DOHH2 (cell line): ENCODE measurements at regions not wholly inside any gene's neighbourhood (a gene's known extent, or its start where the extent isn't known, plus 50 kb on each side); places are given as distances from the start of the nearest gene placed in this dataset.

ENCODE experiments used
- H3F3A ChIP-seq: fragments of 200-600 bp; sonication (generic), shearing (Covaris generic); 2 replicates; pipeline ENCODE4 v1.6.0; 2016; ENCODE audit warnings: antibody characterized with exemption, mild to moderate bottlenecking; ENCODE audit not compliant: control insufficient read depth, insufficient read depth
- H3K27ac ChIP-seq: fragments of 200-600 bp; sonication (generic); 2 replicates; pipeline ENCODE4 v1.5.1; 2014; ENCODE audit warnings: low read depth, mild to moderate bottlenecking, low read length, moderate library complexity
- H3K27me3 ChIP-seq: fragments of 200-600 bp; sonication (generic); 2 replicates; pipeline ENCODE4 v1.6.1; 2014; ENCODE audit warnings: mild to moderate bottlenecking, low read length, mixed read lengths; ENCODE audit not compliant: control insufficient read depth
- H3K36me3 ChIP-seq: fragments of 200-600 bp; sonication (generic); 2 replicates; pipeline ENCODE4 v1.6.1; 2014; ENCODE audit warnings: mild to moderate bottlenecking, low read length, moderate library complexity, mixed read lengths; ENCODE audit not compliant: control insufficient read depth
- H3K4me1 ChIP-seq: fragments of 200-600 bp; sonication (generic); 2 replicates; pipeline ENCODE4 v1.6.1; 2014; ENCODE audit warnings: mild to moderate bottlenecking, low read length, mixed read lengths; ENCODE audit not compliant: control insufficient read depth
- H3K4me2 ChIP-seq: fragments of 200-600 bp; sonication (generic); 2 replicates; pipeline ENCODE4 v1.6.0; 2014; ENCODE audit warnings: mild to moderate bottlenecking, low read length, moderate library complexity
- H3K4me3 ChIP-seq: fragments of 200-600 bp; sonication (generic); 2 replicates; pipeline ENCODE4 v1.5.1; 2014; ENCODE audit warnings: mild to moderate bottlenecking, low read length, mixed read lengths
- H3K79me2 ChIP-seq: fragments of 200-600 bp; sonication (generic); 2 replicates; pipeline ENCODE4 v1.6.1; 2014; ENCODE audit warnings: mild to moderate bottlenecking, low read length, mixed read lengths; ENCODE audit not compliant: control insufficient read depth
- H3K9me2 ChIP-seq: fragments of 200-600 bp; sonication (generic); replicated peaks from 2 replicates; pipeline ENCODE4 v1.6.1; 2014; ENCODE audit warnings: mild to moderate bottlenecking, low read length, mixed read lengths; ENCODE audit not compliant: control insufficient read depth
- H3K9me3 ChIP-seq: fragments of 200-600 bp; sonication (generic); 2 replicates; pipeline ENCODE4 v1.6.1; 2014; ENCODE audit warnings: antibody characterized with exemption, low read length, mixed read lengths; ENCODE audit not compliant: control insufficient read depth, insufficient read depth
- H4K20me1 ChIP-seq: fragments of 200-600 bp; sonication (generic); 2 replicates; pipeline ENCODE4 v1.6.0; 2014; ENCODE audit warnings: low read depth, mild to moderate bottlenecking, antibody characterized with exemption, low read length, moderate library complexity; ENCODE audit not compliant: control insufficient read depth, insufficient read depth
- EZH2phosphoT487 ChIP-seq: fragments of 200-600 bp; sonication (generic); IDR thresholded peaks from 2 replicates; pipeline ENCODE4 v1.6.1; 2017; ENCODE audit warnings: borderline replicate concordance, mild to moderate bottlenecking, antibody characterized with exemption, low read length, moderate library complexity, mixed read lengths
- TF ChIP-seq, protein P1 (sequence below): fragments of 200-600 bp; sonication (generic); IDR thresholded peaks from one replicate; pipeline ENCODE4 v1.5.1; 2014; ENCODE audit warnings: antibody characterized with exemption, mild to moderate bottlenecking, low read depth, low read length; ENCODE audit not compliant: poor library complexity, severe bottlenecking

GRCh38 chr1:221234791-221235190 lies 355.5 kb downstream of the HLX start:
- no peak for TF ChIP-seq EZH2phosphoT487
- TF ChIP-seq, protein P1, sequence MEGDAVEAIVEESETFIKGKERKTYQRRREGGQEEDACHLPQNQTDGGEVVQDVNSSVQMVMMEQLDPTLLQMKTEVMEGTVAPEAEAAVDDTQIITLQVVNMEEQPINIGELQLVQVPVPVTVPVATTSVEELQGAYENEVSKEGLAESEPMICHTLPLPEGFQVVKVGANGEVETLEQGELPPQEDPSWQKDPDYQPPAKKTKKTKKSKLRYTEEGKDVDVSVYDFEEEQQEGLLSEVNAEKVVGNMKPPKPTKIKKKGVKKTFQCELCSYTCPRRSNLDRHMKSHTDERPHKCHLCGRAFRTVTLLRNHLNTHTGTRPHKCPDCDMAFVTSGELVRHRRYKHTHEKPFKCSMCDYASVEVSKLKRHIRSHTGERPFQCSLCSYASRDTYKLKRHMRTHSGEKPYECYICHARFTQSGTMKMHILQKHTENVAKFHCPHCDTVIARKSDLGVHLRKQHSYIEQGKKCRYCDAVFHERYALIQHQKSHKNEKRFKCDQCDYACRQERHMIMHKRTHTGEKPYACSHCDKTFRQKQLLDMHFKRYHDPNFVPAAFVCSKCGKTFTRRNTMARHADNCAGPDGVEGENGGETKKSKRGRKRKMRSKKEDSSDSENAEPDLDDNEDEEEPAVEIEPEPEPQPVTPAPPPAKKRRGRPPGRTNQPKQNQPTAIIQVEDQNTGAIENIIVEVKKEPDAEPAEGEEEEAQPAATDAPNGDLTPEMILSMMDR = no peak
- Histone ChIP-seq H4K20me1 (no peaks in the 10 kb centered on the region), H3K27me3 (no peaks in the 10 kb centered on the region; the same call in 1 of the 2 replicates), H3K4me2 (no peak overlapping the region), H3K4me1 (no peaks in the 10 kb centered on the region), H3K4me3 (no peak overlapping the region), H3F3A (no peaks in the 10 kb centered on the region), H3K9me2 (no peaks in the 10 kb centered on the region), H3K36me3 (no peaks in the 10 kb centered on the region), H3K79me2 (no peaks in the 10 kb centered on the region), H3K27ac (no peak overlapping the region), H3K9me3 (no peaks in the 10 kb centered on the region)

- Histone ChIP-seq H3F3A (no peaks in the 10 kb centered on the region), H3K4me3 (no peak overlapping the region), H3K27me3 (peaks cover 3% of the 10 kb centered on the region), H3K36me3 (no peaks in the 10 kb centered on the region), H3K27ac (no peak overlapping the region), H3K9me2 (no peaks in the 10 kb centered on the region), H3K4me1 (no peaks in the 10 kb centered on the region), H3K9me3 (no peaks in the 10 kb centered on the region), H4K20me1 (no peaks in the 10 kb centered on the region), H3K4me2 (no peak overlapping the region), H3K79me2 (no peaks in the 10 kb centered on the region)
- no peak for TF ChIP-seq EZH2phosphoT487
- TF ChIP-seq, protein P1 = no peak
These were observed 358.3 kb downstream of the HLX start for GRCh38 chr1:221237587-221237986.

DNA sequence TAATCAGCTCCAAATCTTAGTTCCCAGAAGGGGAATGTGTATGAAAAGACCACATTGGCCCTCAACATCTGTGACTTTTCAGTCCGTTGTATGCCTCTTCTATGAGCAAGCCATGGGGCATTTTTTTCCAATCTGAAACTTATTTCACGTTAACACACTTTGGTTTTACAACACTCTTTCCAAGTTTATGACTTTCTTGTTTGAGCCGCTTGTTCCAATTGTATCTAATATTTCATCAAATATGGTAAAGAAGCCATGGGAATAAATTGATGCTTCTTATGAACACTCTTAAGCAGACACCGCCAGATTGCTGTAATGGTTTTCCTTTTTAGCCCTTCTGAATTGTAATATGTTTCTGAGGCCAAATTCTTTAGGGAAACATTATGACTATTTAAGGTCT lies 359.9 kb downstream of the HLX start:
- Histone ChIP-seq H3K4me2 (no peak overlapping the region), H3K79me2 (no peaks in the 10 kb centered on the region), H4K20me1 (no peaks in the 10 kb centered on the region), H3K4me1 (no peaks in the 10 kb centered on the region), H3K9me3 (no peaks in the 10 kb centered on the region), H3K4me3 (no peak overlapping the region), H3K36me3 (no peaks in the 10 kb centered on the region), H3K27me3 (peaks cover 3% of the 10 kb centered on the region), H3F3A (no peaks in the 10 kb centered on the region), H3K27ac (no peak overlapping the region), H3K9me2 (no peaks in the 10 kb centered on the region)
- no peak for TF ChIP-seq EZH2phosphoT487
- TF ChIP-seq, protein P1 = no peak

- no peaks in the 10 kb centered on the region for H3K4me1 ChIP-seq
- H4K20me1 ChIP-seq = no peaks in the 10 kb centered on the region
- no peaks in the 10 kb centered on the region for H3K79me2 ChIP-seq
- H3K27ac ChIP-seq = no peak overlapping the region
- no peaks in the 10 kb centered on the region for H3K9me3 ChIP-seq
- no peak overlapping the region for H3K4me3 ChIP-seq
- TF ChIP-seq EZH2phosphoT487 = no peak
- TF ChIP-seq, protein P1 = no peak
- no peaks in the 10 kb centered on the region for H3K9me2 ChIP-seq
- peaks cover 3% of the 10 kb centered on the region for H3K27me3 ChIP-seq
- no peaks in the 10 kb centered on the region for H3K36me3 ChIP-seq
- H3F3A ChIP-seq = no peaks in the 10 kb centered on the region
- H3K4me2 ChIP-seq = no peak overlapping the region
These were observed 360.5 kb downstream of the HLX start for GRCh38 chr1:221239792-221240191.
